ENCODE measurements at regions not wholly inside any gene's neighbourhood (a gene's known extent, or its start where the extent isn't known, plus 50 kb on each side); places are given as distances from the start of the nearest gene placed in this dataset.

GRCh38 chr13:111516712-111517640, 196.5 kb downstream of the TEX29 start:
- DNase-seq (ENCODE audit: low spot score): no peak

GRCh38 chr13:111517641-111518010, 197.2 kb downstream of the TEX29 start:
- no peak for DNase-seq (ENCODE audit: low spot score)

GRCh38 chr13:111518161-111518792, 197.8 kb downstream of the TEX29 start:
- DNase-seq (ENCODE audit: low spot score): no peak

- DNase-seq (ENCODE audit: low spot score): no peak
Measured at GRCh38 chr13:111519041-111519440, 198.6 kb downstream of the TEX29 start.

- no peak for DNase-seq (ENCODE audit: low spot score)
Measured at GRCh38 chr13:111519490-111520170, 199.2 kb downstream of the TEX29 start.

GRCh38 chr13:111521030-111521429, 200.6 kb downstream of the TEX29 start:
- no peak for DNase-seq (ENCODE audit: low spot score)

GRCh38 chr13:111521691-111522229, 201.3 kb downstream of the TEX29 start:
- no peak for DNase-seq (ENCODE audit: low spot score)

GRCh38 chr13:111525320-111526118, 205.1 kb downstream of the TEX29 start:
- no peak for DNase-seq (ENCODE audit: low spot score)

- DNase-seq (ENCODE audit: low spot score): no peak
Measured at GRCh38 chr13:111526922-111527321, 206.5 kb downstream of the TEX29 start.

- DNase-seq (ENCODE audit: low spot score): no peak
Measured at GRCh38 chr13:111527614-111528229, 207.3 kb downstream of the TEX29 start.

- DNase-seq (ENCODE audit: low spot score): no peak
Measured at GRCh38 chr13:111528513-111528912, 208.1 kb downstream of the TEX29 start.

GRCh38 chr13:111530137-111530870, 209.9 kb downstream of the TEX29 start:
- no peak for DNase-seq (ENCODE audit: low spot score)

GRCh38 chr13:111531505-111531904, 211.1 kb downstream of the TEX29 start:
- DNase-seq (ENCODE audit: low spot score): peak; percentile 25

- no peak for DNase-seq (ENCODE audit: low spot score)
Measured at GRCh38 chr13:111532111-111532510, 211.7 kb downstream of the TEX29 start.

GRCh38 chr13:111533900-111534683, 213.7 kb downstream of the TEX29 start:
- DNase-seq (ENCODE audit: low spot score): no peak

- no peak for DNase-seq (ENCODE audit: low spot score)
Measured at GRCh38 chr13:111534751-111535522, 214.5 kb downstream of the TEX29 start.

- no peak for DNase-seq (ENCODE audit: low spot score)
Measured at GRCh38 chr13:111535523-111535811, 215.0 kb downstream of the TEX29 start.

GRCh38 chr13:111536075-111536642, 215.7 kb downstream of the TEX29 start:
- DNase-seq (ENCODE audit: low spot score): no peak

Data from A172 (cell line).